Spleen (tissue), 11 donors: ENCODE measurements at regions not wholly inside any gene's neighbourhood (a gene's known extent, or its start where the extent isn't known, plus 50 kb on each side); places are given as distances from the start of the nearest gene placed in this dataset.

Experiments used
- DNase-seq: peaks from one replicate; pipeline ENCODE4 v3.0.0-alpha.2; 2020
- H3K27ac ChIP-seq, 8 donors: fragments of 200-600 bp; sonication (generic) in 7 of 8; 1 replicate in 4 of 8; 2 replicates in 4 of 8; pipeline versions ENCODE4 v1.5.0 to v1.8.0; 2016 to 2021; ENCODE audit warnings: inconsistent platforms in 4 of 8, mild to moderate bottlenecking in 4 of 8, moderate library complexity in 1 of 8
- H3K27me3 ChIP-seq, 7 donors: fragments of 200-600 bp; sonication (generic) in 6 of 7; replicated peaks in 1 of 7; 1 replicate in 4 of 7; 2 replicates in 3 of 7; pipeline versions ENCODE4 v1.5.0 to v1.8.0; 2016 to 2021; ENCODE audit warnings: inconsistent platforms in 3 of 7, mild to moderate bottlenecking in 1 of 7
- H3K36me3 ChIP-seq, 6 donors: fragments of 200-600 bp; sonication (generic) in 5 of 6; 1 replicate in 4 of 6; 2 replicates in 2 of 6; pipeline versions ENCODE4 v1.5.0 to v1.8.0; 2016 to 2021; ENCODE audit warnings: inconsistent platforms in 2 of 6
- H3K4me1 ChIP-seq, 6 donors: fragments of 200-600 bp; sonication (generic) in 5 of 6; 1 replicate in 3 of 6; 2 replicates in 3 of 6; pipeline versions ENCODE4 v1.5.0 to v1.8.0; 2016 to 2021; ENCODE audit warnings: inconsistent platforms in 3 of 6
- H3K4me3 ChIP-seq, 8 donors: fragments of 200-600 bp; sonication (generic) in 7 of 8; 1 replicate in 4 of 8; 2 replicates in 4 of 8; pipeline versions ENCODE4 v1.5.0 to v1.8.0; 2016 to 2021; ENCODE audit warnings: inconsistent platforms in 4 of 8, mild to moderate bottlenecking in 4 of 8, moderate library complexity in 2 of 8
- H3K9me3 ChIP-seq, 8 donors: fragments of 200-600 bp; sonication (generic) in 7 of 8; 1 replicate in 4 of 8; 2 replicates in 4 of 8; pipeline versions ENCODE4 v1.5.0 to v1.8.0; 2016 to 2021; ENCODE audit warnings: inconsistent platforms in 4 of 8
- CTCF ChIP-seq, 11 experiments: fragments of 200-600 bp in 7 of 11; fragments of 450-650 bp in 4 of 11; sonication (generic) in 4 of 11; IDR thresholded peaks in 8 of 11; conservative IDR thresholded peaks in 3 of 11; 1 replicate in 7 of 11; 2 replicates in 4 of 11; pipeline versions ENCODE4 v1.4.0 to v1.8.0; 2016 to 2021; ENCODE audit warnings: antibody characterized with exemption in 11 of 11, inconsistent platforms in 4 of 11, mild to moderate bottlenecking in 1 of 11
- POLR2A ChIP-seq, 3 donors: fragments of 450-650 bp; IDR thresholded peaks; one replicate each; pipeline ENCODE4 v1.5.1; 2017; ENCODE audit warnings: antibody characterized with exemption in 3 of 3, mild to moderate bottlenecking in 1 of 3
- POLR2AphosphoS5 ChIP-seq, 3 donors: sonication (generic); formaldehyde crosslinking; IDR thresholded peaks; one replicate each; pipeline ENCODE4 v1.5.1; 2017; ENCODE audit warnings: antibody characterized with exemption in 3 of 3
- WGBS, 5 donors: extraction: QIAGEN DNeasy Blood & Tissue Kit in 3 of 5; methylation state at CpG; one replicate each; pipeline versions ENCODE4 v1.1.5 to v1.1.7; 2013 to 2018; 5-methylcytosine and 5-hydroxymethylcytosine counted together
- intact Hi-C: fragments of 100-400 bp; cut with DNase I; formaldehyde crosslinking; loops from one replicate; pipeline ENCODE4 v1.15.0; 2023; ENCODE audit warnings: low total_unique reads
- donor health status: healthy with polysubstance abuse.
- donor health status: DM: no; HTN: no; CAD: no; lungs with moderate emphysema.
- donor health status: DM: no; HTN: no; CAD: no.
- donor health status: Bipolar disorder and iron deficiency.
- donor health status: healthy.
- donor health status: DM: no; HTN: no; CAD: no.
- donor health status: DM: yes; HTN: yes; CAD: no.

GRCh38 chr10:85152496-85152895 is 824.1 kb downstream of the CCSER2 start:
- 28 to 52% (median 41%) methylated on average over 3 of the region's 3 CpGs for WGBS, 5 donors
- no peak for TF ChIP-seq CTCF (IDR thresholded peaks at IDR 0.05 in 8 of 11, conservative IDR thresholded peaks at IDR 0.05 in 3 of 11)
- TF ChIP-seq POLR2A (IDR thresholded peaks at IDR 0.05) = no peak
- no peak for TF ChIP-seq POLR2AphosphoS5 (IDR thresholded peaks at IDR 0.05)
- no peaks in the 10 kb centered on the region for H3K4me1 ChIP-seq

DNA sequence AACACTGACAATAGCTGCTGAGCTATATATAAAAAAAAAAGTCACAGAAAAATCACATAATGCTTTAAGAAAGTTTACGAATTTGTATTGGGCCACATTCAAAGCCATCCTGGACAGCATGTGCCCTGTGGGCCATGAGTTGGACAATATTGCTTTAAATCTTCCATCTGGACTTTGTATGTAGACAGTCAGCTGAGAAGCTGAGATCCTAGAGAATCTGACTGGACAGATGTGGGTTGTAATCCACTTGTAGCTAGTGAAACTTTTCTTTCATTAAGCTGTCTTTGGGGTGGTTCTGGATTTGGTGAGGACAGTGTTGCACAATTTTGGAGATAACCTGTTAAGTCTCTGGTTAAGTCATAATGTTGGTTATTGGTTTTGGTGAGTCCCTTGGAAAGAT is 824.5 kb downstream of the CCSER2 start:
- H3K4me3 ChIP-seq = no peak overlapping the region
- WGBS, 5 donors = 58 to 89% (median 78%) methylated on average over 1 of the region's 1 CpG
- H3K4me1 ChIP-seq = no peaks in the 10 kb centered on the region
- TF ChIP-seq POLR2AphosphoS5 (IDR thresholded peaks at IDR 0.05) (no peak), POLR2A (IDR thresholded peaks at IDR 0.05) (no peak), CTCF (IDR thresholded peaks at IDR 0.05 in 8 of 11, conservative IDR thresholded peaks at IDR 0.05 in 3 of 11) (no peak)
- no peaks in the 10 kb centered on the region for H3K27me3 ChIP-seq
- no peak overlapping the region for H3K27ac ChIP-seq
- peaks cover 0 to 5% (median 0%) of the 10 kb centered on the region in 8 donors for H3K9me3 ChIP-seq
- DNase-seq = no peak
- intact Hi-C loops = no loop called here
- no peaks in the 10 kb centered on the region for H3K36me3 ChIP-seq

More at GRCh38 chr10:85152496-85152895, 824.1 kb downstream of the CCSER2 start:
- intact Hi-C loops = no loop called here
- no peaks in the 10 kb centered on the region for H3K27me3 ChIP-seq
- DNase-seq = no peak
- no peak overlapping the region for H3K27ac ChIP-seq
- peaks cover 0 to 5% (median 0%) of the 10 kb centered on the region in 8 donors for H3K9me3 ChIP-seq
- no peak overlapping the region for H3K4me3 ChIP-seq
- no peaks in the 10 kb centered on the region for H3K36me3 ChIP-seq

- Histone ChIP-seq H3K4me1 (no peaks in the 10 kb centered on the region), H3K4me3 (no peak overlapping the region), H3K9me3 (peaks cover 0 to 5% (median 0%) of the 10 kb centered on the region in 8 donors), H3K27me3 (no peaks in the 10 kb centered on the region), H3K27ac (no peak overlapping the region), H3K36me3 (no peaks in the 10 kb centered on the region)
- intact Hi-C loops = no loop called here
- no peak for DNase-seq
- no peak for TF ChIP-seq POLR2A (IDR thresholded peaks at IDR 0.05)
- no peak for TF ChIP-seq POLR2AphosphoS5 (IDR thresholded peaks at IDR 0.05)
- TF ChIP-seq CTCF (IDR thresholded peaks at IDR 0.05 in 8 of 11, conservative IDR thresholded peaks at IDR 0.05 in 3 of 11) = no peak
- WGBS, 5 donors = 76 to 84% (median 77%) methylated on average over 4 of the region's 4 CpGs
Observed at GRCh38 chr10:85157206-85157605, 828.8 kb downstream of the CCSER2 start.

GRCh38 chr10:85168243-85168642 is 839.9 kb downstream of the CCSER2 start:
- no peak overlapping the region for H3K4me3 ChIP-seq
- no peaks in the 10 kb centered on the region for H3K36me3 ChIP-seq
- intact Hi-C loops = no loop called here
- no peak for TF ChIP-seq CTCF (IDR thresholded peaks at IDR 0.05 in 8 of 11, conservative IDR thresholded peaks at IDR 0.05 in 3 of 11)
- no peak for TF ChIP-seq POLR2A (IDR thresholded peaks at IDR 0.05)
- no peak for TF ChIP-seq POLR2AphosphoS5 (IDR thresholded peaks at IDR 0.05)
- 76 to 90% (median 84%) methylated on average over 6 of the region's 6 CpGs for WGBS, 5 donors
- no peaks in the 10 kb centered on the region for H3K4me1 ChIP-seq
- no peaks in the 10 kb centered on the region for H3K27me3 ChIP-seq
- no peak overlapping the region for H3K27ac ChIP-seq
- H3K9me3 ChIP-seq = no peaks in the 10 kb centered on the region
- DNase-seq = no peak
